Parathyroid adenoma (tissue), 2 donors: ENCODE measurements at regions not wholly inside any gene's neighbourhood (a gene's known extent, or its start where the extent isn't known, plus 50 kb on each side); places are given as distances from the start of the nearest gene placed in this dataset.

Source experiments
- H2AFZ ChIP-seq: fragments of 300-600 bp; sonication (generic); one replicate; pipeline ENCODE4 v1.7.0; 2017; ENCODE audit warnings: antibody characterized with exemption, mild to moderate bottlenecking
- H3K27ac ChIP-seq: fragments of 300-600 bp; sonication (generic); one replicate; pipeline ENCODE4 v1.7.0; 2017
- H3K27me3 ChIP-seq: fragments of 300-600 bp; sonication (generic); one replicate; pipeline ENCODE4 v1.7.0; 2017; ENCODE audit warnings: low read length; ENCODE audit not compliant: control insufficient read depth, insufficient read depth
- H3K36me3 ChIP-seq: fragments of 300-600 bp; sonication (generic); one replicate; pipeline ENCODE4 v1.7.0; 2017; ENCODE audit warnings: low read length; ENCODE audit not compliant: control insufficient read depth, insufficient read depth
- H3K4me1 ChIP-seq: fragments of 300-600 bp; sonication (generic); one replicate; pipeline ENCODE4 v1.7.0; 2017; ENCODE audit warnings: control low read depth
- H3K4me2 ChIP-seq: fragments of 300-600 bp; sonication (generic); one replicate; pipeline ENCODE4 v1.7.0; 2017; ENCODE audit warnings: low read length
- H3K4me3 ChIP-seq: fragments of 300-600 bp; sonication (generic); one replicate; pipeline ENCODE4 v1.7.0; 2017; ENCODE audit warnings: low read depth, low read length
- H3K79me2 ChIP-seq: fragments of 300-600 bp; sonication (generic); one replicate; pipeline ENCODE4 v1.7.0; 2017; ENCODE audit warnings: control low read depth
- H3K9ac ChIP-seq: fragments of 300-600 bp; sonication (generic); one replicate; pipeline ENCODE4 v1.7.0; 2017; ENCODE audit warnings: mild to moderate bottlenecking
- H3K9me3 ChIP-seq: fragments of 300-600 bp; sonication (generic); one replicate; pipeline ENCODE4 v1.7.0; 2017; ENCODE audit warnings: low read length; ENCODE audit not compliant: control insufficient read depth
- CTCF ChIP-seq: fragments of 300-600 bp; sonication (generic); IDR thresholded peaks from one replicate; pipeline ENCODE4 v1.7.0; 2017; ENCODE audit warnings: antibody characterized with exemption, mild to moderate bottlenecking
- donor health status: primary hyperparathyroidism.

DNA sequence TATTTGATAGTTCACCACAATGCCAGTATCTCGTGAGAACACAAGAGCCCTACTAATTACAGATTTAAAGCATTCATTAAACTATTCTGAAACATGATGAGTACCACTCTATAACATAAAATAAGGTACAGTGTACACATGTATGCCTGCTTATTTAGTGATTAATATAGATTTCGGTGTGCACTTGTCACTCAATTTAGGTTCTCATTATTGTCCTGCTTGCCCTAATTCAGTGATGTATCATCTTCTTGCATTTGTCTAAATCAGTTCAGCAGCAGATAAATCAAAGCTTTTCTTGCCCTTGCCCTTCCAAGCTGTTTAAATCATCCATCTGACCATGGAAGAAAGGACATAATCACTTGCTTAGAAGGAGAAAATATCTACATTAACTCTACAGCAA lies 359.7 kb downstream of the GXYLT1 start:
- TF ChIP-seq CTCF, result no peak
- no peak overlapping the region for H3K4me2 ChIP-seq
- H3K4me1 ChIP-seq, result no peaks in the 10 kb centered on the region
- H3K9me3 ChIP-seq, result no peaks in the 10 kb centered on the region
- no peaks in the 10 kb centered on the region for H3K27me3 ChIP-seq
- no peak overlapping the region for H2AFZ ChIP-seq
- no peaks in the 10 kb centered on the region for H3K79me2 ChIP-seq
- no peak overlapping the region for H3K9ac ChIP-seq
- no peaks in the 10 kb centered on the region for H3K36me3 ChIP-seq
- H3K27ac ChIP-seq, result no peak overlapping the region
- H3K4me3 ChIP-seq, result no peak overlapping the region

GRCh38 chr12:41778934-41779333 lies 365.7 kb downstream of the GXYLT1 start:
- Histone ChIP-seq H3K27me3 (no peaks in the 10 kb centered on the region), H3K9ac (no peak overlapping the region), H3K9me3 (no peaks in the 10 kb centered on the region), H3K4me3 (no peak overlapping the region), H3K36me3 (no peaks in the 10 kb centered on the region), H3K27ac (no peak overlapping the region), H2AFZ (no peak overlapping the region), H3K79me2 (no peaks in the 10 kb centered on the region), H3K4me2 (no peak overlapping the region), H3K4me1 (no peaks in the 10 kb centered on the region)
- no peak for TF ChIP-seq CTCF

GRCh38 chr12:41777064-41777790 lies 367.4 kb downstream of the GXYLT1 start:
- no peak overlapping the region for H3K9ac ChIP-seq
- no peaks in the 10 kb centered on the region for H3K36me3 ChIP-seq
- no peak overlapping the region for H3K27ac ChIP-seq
- H2AFZ ChIP-seq, result no peak overlapping the region
- no peaks in the 10 kb centered on the region for H3K4me1 ChIP-seq
- TF ChIP-seq CTCF, result no peak
- H3K4me3 ChIP-seq, result no peak overlapping the region
- no peaks in the 10 kb centered on the region for H3K27me3 ChIP-seq
- no peaks in the 10 kb centered on the region for H3K79me2 ChIP-seq
- H3K4me2 ChIP-seq, result no peak overlapping the region
- no peaks in the 10 kb centered on the region for H3K9me3 ChIP-seq

- Histone ChIP-seq H3K27me3 (no peaks in the 10 kb centered on the region), H3K4me2 (no peak overlapping the region), H3K9me3 (no peaks in the 10 kb centered on the region), H3K9ac (no peak overlapping the region), H3K4me1 (no peaks in the 10 kb centered on the region), H2AFZ (no peak overlapping the region), H3K79me2 (no peaks in the 10 kb centered on the region), H3K27ac (no peak overlapping the region), H3K36me3 (no peaks in the 10 kb centered on the region), H3K4me3 (no peak overlapping the region)
- no peak for TF ChIP-seq CTCF
These were observed 372.2 kb downstream of the GXYLT1 start for GRCh38 chr12:41772478-41772877.

DNA sequence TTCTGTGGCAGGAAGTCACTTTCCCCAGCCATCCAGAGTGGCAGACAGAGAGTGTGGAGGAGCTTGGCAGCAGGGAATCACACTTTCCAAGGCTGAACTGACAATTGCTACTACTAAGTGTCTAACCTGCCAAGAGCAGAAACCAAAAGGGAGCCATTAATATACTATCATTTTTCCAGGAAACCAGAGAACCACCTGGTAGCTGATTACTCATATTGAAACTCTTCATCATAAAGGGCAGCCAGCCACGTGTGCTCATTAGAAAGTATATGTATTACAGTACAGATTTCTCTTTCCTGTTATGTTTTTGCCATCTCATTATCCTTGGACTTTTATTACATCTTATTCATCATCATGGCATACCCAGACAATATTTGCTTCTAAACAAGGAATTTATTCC lies 374.9 kb downstream of the GXYLT1 start:
- no peak overlapping the region for H3K4me3 ChIP-seq
- H3K4me1 ChIP-seq, result no peaks in the 10 kb centered on the region
- no peaks in the 10 kb centered on the region for H3K9me3 ChIP-seq
- H3K36me3 ChIP-seq, result no peaks in the 10 kb centered on the region
- TF ChIP-seq CTCF, result no peak
- H2AFZ ChIP-seq, result no peak overlapping the region
- no peak overlapping the region for H3K27ac ChIP-seq
- no peak overlapping the region for H3K4me2 ChIP-seq
- H3K79me2 ChIP-seq, result no peaks in the 10 kb centered on the region
- no peak overlapping the region for H3K9ac ChIP-seq
- no peaks in the 10 kb centered on the region for H3K27me3 ChIP-seq
